ENCODE measurements at regions not wholly inside any gene's neighbourhood (a gene's known extent, or its start where the extent isn't known, plus 50 kb on each side); places are given as distances from the start of the nearest gene placed in this dataset.
A peak's percentile ranks its signal among the peaks of the same experiment; 100 is the strongest.

DNA sequence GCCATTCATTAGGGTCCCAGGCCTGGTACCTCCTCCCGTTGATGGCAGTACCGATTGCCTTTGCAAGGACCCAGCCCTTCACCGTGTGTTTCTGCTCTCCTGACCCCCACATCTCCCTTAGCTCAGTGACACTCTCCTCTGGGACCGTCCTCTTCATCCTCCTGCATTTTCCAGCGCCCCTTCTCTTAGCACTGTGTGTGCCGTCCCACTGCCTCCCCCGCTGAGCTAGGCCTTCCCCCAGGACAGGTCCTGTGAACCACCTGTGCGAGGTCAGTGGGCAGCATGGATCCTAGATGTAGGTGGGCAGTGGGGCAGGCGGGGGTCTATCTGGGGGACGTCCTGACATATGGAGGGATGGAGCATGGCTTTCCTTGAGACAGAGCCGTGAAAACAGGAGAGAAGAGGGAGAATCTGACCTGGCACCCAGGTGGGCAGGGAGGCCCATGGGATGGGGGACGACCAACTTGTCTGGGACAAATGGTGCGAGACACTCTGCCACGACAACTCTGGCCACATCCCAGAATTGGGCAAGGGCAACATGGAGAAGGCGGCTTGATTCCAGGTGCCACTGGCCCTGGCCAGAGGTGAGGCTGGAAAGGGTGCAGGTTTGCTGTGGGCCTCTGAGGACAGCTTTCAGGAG lies 87.7 kb upstream of the ALDH1L1 start:
- no peak for DNase-seq (ENCODE audit: low spot score)
- in situ Hi-C loops (cut with HindIII; ENCODE audit: low sequenced_read_pairs) = loop anchor here (25.0 kb wide), 1 partner anchor 119 kb away; the partner anchor contains the start of gene CFAP100

DNA sequence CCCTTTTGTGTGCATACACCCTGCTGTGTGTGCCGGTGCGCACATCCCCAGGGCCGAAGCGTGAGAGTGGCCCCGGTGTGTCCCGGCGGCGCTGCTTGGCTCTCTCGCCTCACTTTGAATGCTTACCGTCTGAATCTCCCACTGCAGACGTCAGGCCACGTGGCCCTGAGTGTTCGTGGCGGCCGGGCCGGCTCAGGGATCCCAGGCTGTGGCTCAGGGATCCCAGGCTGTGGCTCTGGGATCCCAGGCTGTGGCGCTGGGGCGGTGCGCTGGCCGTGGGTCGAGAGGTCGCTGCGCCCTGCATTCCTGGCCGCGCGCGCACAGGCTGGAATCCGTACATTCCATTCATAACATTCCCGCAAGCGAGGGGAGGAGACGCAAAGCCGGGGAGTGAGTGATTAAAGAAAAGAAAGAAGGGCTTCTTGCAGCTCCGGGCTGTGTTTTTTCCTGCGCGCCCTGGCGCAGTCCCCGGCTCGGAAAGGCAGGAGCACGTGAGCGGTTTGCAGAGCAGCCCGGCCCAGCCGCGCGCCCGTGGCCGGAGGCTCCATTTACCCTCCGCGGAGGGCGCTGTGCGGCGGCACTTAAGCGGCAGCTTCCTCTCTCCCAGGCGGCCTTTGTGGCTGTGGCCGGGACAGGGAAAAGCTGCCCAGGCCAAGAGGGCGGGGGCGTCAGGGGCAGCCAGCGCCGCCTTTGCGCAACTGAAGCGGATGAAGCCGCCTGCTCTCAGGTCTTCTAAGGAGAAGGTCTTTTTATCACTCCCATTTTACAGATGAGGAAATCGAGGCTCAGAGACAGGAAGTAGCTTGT lies 87.0 kb upstream of the ALDH1L1 start:
- in situ Hi-C loops (cut with HindIII; ENCODE audit: low sequenced_read_pairs) = loop anchor here (25.0 kb wide), 1 partner anchor 120 kb away; the partner anchor contains the start of gene CFAP100
- peak; percentile 55 for DNase-seq (ENCODE audit: low spot score)

DNA sequence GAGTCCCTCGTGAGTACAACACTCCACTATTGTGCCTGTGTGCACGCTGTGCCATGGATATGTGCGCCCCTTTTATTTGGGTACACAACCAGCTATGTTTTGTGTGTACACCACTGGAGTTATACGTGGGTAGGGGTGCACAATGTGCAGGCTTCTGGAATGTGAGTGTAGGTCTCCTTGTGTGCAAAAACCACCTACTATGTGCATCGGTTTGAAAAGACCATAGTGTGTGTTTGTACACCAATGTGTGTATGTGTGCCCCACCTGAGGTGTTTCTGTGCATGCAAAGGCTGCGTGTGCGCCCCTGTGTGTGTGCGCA lies 86.4 kb upstream of the ALDH1L1 start:
- DNase-seq (ENCODE audit: low spot score) = no peak
- in situ Hi-C loops (cut with HindIII; ENCODE audit: low sequenced_read_pairs) = loop anchor here (25.0 kb wide), 1 partner anchor 120 kb away; the partner anchor contains the start of gene CFAP100

DNA sequence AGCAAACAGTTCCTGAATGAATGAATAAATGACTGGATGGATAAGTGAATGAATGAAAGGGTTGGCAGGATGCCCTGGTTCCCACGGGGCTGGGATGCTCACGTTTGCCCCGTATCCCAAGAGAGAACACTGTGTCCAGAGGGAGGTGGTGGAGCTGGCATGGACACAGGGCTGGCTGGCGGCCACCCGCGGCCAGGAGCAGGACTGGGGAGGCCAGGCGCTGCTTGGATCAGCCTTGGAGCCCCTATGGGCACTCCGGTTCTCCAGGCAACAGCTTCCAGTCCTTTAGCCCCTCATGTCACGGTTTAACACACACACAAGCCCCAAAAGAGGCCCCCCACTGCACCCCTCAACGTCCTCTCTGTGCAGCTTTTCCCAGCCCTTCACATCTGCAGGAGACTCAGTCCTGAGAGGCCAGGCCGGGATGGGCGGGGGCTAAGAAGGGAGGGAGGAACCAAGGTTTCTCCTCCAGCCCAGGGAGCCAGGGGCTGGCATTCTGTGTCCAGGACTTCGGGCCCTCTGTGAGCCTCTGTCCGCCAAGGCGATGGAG lies 86.0 kb upstream of the ALDH1L1 start:
- peak; percentile 25 for DNase-seq (ENCODE audit: low spot score)
- in situ Hi-C loops (cut with HindIII; ENCODE audit: low sequenced_read_pairs) = loop anchor here (25.0 kb wide), 1 partner anchor 121 kb away; the partner anchor contains the start of gene CFAP100

DNA sequence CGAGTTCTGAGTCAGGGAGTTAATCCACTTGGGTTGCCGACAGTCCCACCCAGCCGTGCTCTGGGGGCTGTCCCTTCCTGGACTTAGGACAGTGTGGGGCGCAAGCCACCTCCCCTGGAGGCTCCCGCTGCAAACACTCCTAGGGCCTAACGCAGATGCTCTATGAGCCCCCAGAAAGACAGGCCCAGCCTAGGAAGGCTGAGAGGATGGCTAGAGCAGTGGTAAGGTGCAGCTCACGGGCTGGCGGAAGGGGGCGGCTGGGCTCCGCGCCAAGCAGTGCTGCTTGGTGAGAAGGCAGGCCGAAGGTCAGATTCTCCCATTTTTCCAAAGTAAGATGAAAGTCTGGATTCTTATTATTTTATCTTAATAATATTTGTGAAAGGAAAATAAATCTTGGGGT lies 84.6 kb upstream of the ALDH1L1 start:
- DNase-seq (ENCODE audit: low spot score) = no peak
- in situ Hi-C loops (cut with HindIII; ENCODE audit: low sequenced_read_pairs) = loop anchor here (25.0 kb wide), 1 partner anchor 122 kb away; the partner anchor contains the start of gene CFAP100

DNA sequence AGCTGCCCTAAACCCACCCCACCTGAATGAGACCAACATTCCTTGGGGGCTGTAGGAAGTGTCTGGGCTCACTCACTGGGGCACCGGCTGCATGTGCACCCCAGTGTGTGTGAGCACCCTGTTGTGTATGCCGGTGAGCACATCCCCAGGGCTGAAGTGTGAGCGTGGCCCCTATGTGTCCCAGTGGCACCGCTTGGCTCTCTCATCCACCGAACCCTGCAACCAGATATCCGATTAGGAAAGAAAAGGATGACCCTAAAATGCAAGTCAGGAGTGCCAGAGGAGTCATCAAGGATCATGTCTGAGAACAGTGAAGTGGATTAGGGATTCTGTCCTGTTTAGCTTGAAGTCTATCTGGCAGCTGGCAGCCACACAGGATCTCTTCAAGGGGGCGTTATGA lies 84.0 kb upstream of the ALDH1L1 start:
- in situ Hi-C loops (cut with HindIII; ENCODE audit: low sequenced_read_pairs) = loop anchor here (25.0 kb wide), 1 partner anchor 123 kb away; the partner anchor contains the start of gene CFAP100
- DNase-seq (ENCODE audit: low spot score) = no peak

DNA sequence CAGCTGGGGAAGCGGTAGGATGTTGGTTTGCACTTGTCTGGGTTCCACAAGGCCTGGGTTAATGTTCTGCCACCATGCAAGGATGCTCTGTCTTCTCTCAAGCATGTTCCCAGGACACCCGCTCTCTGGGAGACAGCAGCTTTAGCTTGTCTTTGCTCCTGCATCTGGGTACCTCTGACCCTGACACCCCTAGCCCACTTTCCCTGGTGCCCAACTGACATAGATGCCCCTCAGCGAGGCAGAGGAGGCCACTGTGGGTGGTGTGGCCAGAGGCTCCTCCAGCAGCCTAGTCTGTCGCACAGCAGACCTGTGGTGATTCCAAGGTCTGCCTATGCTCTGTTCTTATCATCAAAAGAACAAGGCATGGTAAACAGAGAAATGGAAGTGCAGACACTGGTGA lies 83.6 kb upstream of the ALDH1L1 start:
- DNase-seq (ENCODE audit: low spot score) = no peak
- in situ Hi-C loops (cut with HindIII; ENCODE audit: low sequenced_read_pairs) = loop anchor here (25.0 kb wide), 1 partner anchor 123 kb away; the partner anchor contains the start of gene CFAP100

DNA sequence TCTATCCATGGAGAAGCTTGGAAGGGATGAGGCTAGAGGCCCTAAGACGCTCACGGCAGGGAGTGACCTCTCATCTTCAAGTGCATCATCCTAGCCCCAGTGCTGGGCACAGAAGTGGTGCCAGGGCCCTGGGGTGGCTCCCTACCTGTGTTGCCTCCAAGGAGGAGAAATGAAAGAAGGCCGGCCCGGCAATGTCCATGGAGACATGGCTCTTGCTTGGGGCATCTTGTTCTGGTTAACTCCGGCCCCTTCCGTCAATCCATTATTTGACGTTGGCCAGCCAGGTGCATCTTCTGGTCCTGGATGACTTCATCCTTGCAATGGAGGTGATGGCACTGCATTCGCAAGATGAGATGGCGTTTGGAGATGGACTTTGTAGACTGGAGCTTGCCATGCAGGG lies 83.2 kb upstream of the ALDH1L1 start:
- DNase-seq (ENCODE audit: low spot score) = no peak
- in situ Hi-C loops (cut with HindIII; ENCODE audit: low sequenced_read_pairs) = loop anchor here (25.0 kb wide), 1 partner anchor 124 kb away; the partner anchor contains the start of gene CFAP100

DNA sequence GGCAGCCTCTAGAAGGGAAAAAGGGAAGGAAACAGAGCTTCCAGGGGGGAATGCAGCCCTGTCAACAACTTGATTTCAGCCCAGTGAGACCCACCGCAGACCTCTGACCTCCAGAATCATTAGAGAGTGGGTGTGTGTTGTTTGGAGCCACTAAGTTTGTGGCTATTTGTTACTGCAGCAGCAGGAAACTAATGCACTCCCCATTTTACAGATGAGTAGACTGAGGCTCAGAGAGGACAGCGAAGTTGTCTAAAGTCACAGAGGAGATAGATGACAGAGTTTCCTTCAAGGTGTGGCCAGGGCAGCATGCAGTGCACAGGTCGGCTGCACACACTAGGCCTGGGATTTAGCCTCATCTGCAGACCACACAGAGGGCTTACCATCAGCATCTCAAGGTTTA lies 81.8 kb upstream of the ALDH1L1 start:
- in situ Hi-C loops (cut with HindIII; ENCODE audit: low sequenced_read_pairs) = loop anchor here (25.0 kb wide), 1 partner anchor 125 kb away; the partner anchor contains the start of gene CFAP100
- DNase-seq (ENCODE audit: low spot score) = no peak

DNA sequence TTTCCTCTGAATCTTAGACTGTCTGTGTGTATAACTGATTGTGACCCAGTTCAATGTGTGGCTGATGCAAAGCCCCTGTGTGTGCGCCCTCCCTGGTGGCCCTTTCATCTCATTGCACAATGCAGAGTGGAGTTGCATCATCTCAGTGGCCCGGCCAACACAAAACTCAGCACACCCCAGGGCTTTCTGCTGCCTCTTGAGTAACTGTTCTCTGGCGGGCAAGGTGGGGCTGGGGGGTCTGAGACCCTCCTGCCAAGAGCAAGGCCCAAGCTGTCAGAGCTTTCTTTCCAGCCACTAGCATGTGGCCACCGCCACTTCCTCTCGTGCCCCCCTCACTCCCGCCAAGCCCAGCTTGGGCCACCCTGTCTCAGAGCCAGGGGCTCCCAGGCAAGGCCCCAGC lies 80.7 kb upstream of the ALDH1L1 start:
- in situ Hi-C loops (cut with HindIII; ENCODE audit: low sequenced_read_pairs) = loop anchor here (25.0 kb wide), 1 partner anchor 126 kb away; the partner anchor contains the start of gene CFAP100
- no peak for DNase-seq (ENCODE audit: low spot score)

DNA sequence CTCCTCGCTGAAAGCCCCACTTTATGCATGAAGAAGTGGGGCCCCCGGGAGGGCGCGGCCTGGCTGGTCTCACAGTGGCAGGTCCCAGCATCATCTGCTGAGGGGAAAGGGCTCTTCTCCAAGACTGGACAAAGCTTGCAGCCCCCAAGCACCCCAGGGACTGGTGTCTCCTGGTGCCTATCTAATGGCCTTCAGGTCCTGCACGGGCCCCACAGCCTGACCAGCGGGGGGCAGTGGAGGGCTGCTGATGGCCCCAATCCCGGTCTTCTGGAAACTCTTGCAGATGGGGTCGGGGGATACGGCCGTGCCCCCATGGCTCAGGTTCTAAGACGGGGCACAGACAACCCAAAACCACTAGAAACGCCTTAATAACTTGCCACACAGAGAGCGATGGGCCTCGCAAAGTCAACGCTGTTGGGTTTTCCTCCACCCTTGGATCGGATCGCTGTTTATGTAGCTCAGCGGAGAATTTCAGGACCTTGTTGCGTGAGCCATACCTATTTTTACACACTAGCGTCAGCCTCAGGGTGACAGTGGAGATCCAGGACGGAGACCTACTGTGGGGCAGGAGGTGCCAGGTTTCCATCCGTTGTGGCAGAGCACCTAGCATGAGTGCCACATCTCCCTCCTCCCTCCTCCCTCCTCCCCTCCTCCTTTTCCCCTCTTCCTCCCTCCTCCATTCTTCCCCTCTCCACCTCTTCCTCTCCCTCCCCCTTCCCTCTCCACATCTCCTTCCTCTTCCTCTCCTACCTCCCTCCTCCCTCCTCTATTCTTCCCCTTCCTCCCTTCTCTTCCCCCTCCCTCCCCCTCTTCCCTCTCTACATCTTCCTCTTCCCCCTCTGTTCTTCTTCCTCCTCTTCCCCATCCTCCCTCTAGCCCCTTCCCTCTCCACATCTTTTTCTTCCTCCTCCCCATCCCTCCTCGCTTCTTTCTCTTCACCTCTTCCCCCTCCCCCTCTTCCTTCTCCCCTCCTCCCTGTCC lies 79.3 kb upstream of the ALDH1L1 start:
- in situ Hi-C loops (cut with HindIII; ENCODE audit: low sequenced_read_pairs) = loop anchor here (25.0 kb wide), 1 partner anchor 128 kb away; the partner anchor contains the start of gene CFAP100
- DNase-seq (ENCODE audit: low spot score) = peak; percentile 31

DNA sequence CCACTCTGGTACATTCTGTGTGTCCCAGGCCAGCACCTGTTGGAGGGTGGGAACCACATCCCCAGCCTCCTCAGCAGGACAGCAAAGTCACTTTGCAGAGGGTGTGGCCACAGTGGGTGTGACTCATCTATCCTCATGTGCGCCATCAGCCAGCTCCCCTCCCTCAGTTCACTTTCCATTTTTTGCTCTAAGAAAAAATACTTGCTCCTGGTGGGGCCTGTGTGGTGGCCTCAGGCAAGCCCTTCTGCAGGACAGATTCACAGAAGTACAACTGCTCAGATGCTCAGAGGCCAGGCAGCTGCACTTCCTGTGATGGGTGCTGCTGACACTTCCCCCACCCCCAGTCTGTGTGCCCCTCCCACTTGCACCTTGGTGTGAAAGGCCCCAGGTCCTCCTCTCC lies 78.3 kb upstream of the ALDH1L1 start:
- DNase-seq (ENCODE audit: low spot score) = no peak
- in situ Hi-C loops (cut with HindIII; ENCODE audit: low sequenced_read_pairs) = loop anchor here (25.0 kb wide), 1 partner anchor 129 kb away; the partner anchor contains the start of gene CFAP100

DNA sequence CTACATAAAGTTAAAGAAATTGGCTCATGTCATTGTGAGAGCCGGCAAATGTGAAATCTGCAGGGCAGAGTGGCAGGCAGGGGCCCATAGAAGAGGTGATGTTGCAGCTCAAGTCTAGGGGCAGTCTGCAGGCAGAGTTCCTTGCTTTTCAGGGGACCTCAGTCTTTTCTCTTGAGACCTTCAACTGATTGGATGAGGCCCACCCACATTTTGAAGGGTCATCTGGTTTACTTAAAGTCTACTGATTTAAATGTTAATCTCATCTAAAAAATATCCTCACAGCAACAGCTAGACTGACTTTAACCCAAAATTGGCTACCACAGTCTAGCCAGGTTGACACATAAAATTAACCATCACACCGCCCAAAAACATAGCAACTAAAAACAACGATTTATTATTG lies 77.6 kb upstream of the ALDH1L1 start:
- no peak for DNase-seq (ENCODE audit: low spot score)
- in situ Hi-C loops (cut with HindIII; ENCODE audit: low sequenced_read_pairs) = loop anchor here (25.0 kb wide), 1 partner anchor 129 kb away; the partner anchor contains the start of gene CFAP100

DNA sequence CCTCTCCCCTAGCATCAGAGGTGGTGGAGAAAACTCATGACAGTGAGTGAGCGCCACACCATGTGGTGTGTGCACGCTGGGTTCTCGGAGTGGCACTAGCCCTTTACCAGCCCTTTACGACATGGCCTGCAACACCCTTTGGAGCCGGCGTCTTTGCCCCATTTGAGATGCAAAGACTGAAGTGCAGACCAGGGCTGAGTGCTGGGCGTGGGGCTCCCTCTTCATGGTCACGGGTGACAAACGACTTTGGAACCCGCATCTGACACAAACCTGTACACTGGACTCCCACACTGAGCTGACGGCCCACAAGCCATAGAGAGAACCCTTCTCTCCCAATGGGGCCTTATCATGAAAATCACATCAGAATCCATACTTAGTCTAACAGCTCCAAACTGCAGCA lies 76.8 kb upstream of the ALDH1L1 start:
- DNase-seq (ENCODE audit: low spot score) = no peak
- in situ Hi-C loops (cut with HindIII; ENCODE audit: low sequenced_read_pairs) = loop anchor here (25.0 kb wide), 1 partner anchor 130 kb away; the partner anchor contains the start of gene CFAP100

DNA sequence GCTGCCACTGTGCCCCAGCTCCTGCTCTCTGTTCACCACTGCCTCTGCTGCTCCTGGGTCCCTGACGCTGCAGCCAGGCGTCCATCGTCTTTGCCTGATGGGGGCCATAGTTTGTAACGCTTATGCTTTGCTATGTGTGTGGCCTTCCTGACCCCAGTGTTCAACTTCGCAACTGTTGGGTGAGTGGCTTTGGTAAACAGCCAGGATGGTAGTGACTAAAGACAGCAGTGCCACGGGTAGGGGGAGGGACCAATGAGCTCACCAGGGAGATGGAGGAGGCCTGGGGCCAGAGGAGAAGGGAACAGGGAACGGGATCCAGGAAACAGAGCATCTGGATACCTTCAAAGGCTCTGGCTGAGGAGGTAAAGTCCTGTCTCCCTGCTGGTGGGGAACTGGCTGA lies 75.9 kb upstream of the ALDH1L1 start:
- in situ Hi-C loops (cut with HindIII; ENCODE audit: low sequenced_read_pairs) = loop anchor here (25.0 kb wide), 1 partner anchor 131 kb away; the partner anchor contains the start of gene CFAP100
- DNase-seq (ENCODE audit: low spot score) = no peak

DNA sequence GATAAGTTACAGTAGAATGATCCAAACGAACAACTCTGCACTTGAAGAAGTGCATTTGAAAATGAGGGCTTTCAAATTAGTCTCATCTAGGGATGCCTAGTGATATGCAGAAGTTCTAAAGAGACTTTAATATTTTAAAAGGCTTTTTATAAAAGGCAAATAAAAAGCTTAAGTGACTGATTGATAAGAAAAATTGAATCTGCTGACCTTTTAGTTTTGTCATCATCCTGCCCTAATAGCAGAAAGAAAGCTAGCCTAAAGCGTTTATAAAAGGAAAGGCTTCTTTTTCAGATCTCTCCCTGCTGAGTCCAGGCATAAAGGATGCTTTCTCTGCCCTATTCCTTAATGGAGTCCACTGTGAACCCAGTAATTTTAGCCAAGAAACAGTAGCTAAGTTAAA lies 72.7 kb upstream of the ALDH1L1 start:
- in situ Hi-C loops (cut with HindIII; ENCODE audit: low sequenced_read_pairs) = loop anchor here (25.0 kb wide), 1 partner anchor 134 kb away; the partner anchor contains the start of gene CFAP100
- no peak for DNase-seq (ENCODE audit: low spot score)

DNA sequence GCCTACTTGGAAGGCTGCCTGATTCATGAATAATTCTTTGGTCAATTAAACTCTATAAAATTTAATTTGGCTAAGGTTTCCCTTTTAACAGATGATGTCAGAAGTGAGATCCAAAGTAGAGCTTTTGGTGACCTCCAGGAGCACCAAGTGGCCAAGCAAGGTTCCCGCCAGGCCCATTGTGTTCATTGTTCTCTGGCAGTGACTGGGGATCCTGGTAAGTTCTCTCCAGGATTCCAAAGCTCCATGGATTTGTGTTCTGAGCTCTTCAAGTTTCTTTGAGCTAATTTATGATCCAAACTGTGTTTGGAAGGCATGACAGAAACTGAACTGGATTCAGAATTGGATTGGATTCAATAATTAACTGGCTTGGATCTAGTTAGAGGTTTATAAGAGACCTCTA lies 72.0 kb upstream of the ALDH1L1 start:
- in situ Hi-C loops (cut with HindIII; ENCODE audit: low sequenced_read_pairs) = loop anchor here (25.0 kb wide), 1 partner anchor 135 kb away; the partner anchor contains the start of gene CFAP100
- no peak for DNase-seq (ENCODE audit: low spot score)
